CD4-positive, alpha-beta T cell treated with Interleukin-1 beta for 1 hour (primary cell): ENCODE measurements at regions not wholly inside any gene's neighbourhood (a gene's known extent, or its start where the extent isn't known, plus 50 kb on each side); places are given as distances from the start of the nearest gene placed in this dataset.
"Not testable (repeated sequence)": the region's sequence is repeated elsewhere in the genome, so short reads cannot be mapped to it uniquely, and the experiment has no call there.

ENCODE experiments used
- DNase-seq, 2 donors: peaks; one replicate each; pipeline ENCODE4 v3.0.0-alpha.2; 2020 to 2022

GRCh38 chr2:224143526-224143925 lies 104.4 kb upstream of the SERPINE2 start:
- DNase-seq: no peak

DNA sequence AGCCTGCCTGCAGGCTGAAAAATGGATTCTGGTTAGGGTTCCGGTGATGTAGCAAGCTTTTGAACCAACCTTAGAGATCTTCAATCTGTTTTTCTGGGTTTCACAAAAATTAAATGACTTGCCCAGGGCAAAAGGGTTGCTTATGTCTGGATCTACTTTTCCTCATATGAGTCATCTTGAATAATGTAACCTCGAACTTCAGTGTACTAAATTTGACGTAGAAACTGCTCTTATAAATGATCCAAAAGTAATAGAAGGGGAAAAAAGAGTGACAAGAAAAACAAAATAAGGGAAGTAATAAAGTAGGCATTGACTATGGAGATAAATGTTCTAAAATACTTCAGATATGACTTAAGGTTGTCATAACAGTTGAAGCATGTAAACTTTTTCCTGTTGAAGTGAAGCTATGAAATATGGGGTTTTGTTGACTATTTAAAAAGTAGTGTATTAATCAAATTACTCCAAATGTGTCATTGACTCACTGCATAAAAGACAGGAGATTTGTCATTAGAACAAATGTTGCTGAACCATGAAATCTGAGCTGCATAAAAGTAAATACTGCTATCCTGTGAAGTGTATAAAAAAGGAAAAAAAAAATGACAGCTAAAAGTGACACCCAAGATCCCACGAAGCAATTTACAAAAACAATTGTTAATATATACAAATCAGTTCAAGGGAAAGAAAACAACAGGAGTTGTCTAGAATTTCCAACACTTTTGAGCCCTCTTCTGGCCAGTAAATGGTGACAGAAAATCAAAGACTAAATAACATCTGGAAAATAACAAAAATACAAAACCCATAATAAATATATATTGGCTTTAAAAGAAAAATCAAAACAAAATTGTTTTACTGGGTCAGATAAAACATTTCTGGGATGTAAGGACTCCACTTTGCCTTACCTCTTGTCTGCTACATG lies 103.6 kb upstream of the SERPINE2 start:
- DNase-seq: no peak

DNA sequence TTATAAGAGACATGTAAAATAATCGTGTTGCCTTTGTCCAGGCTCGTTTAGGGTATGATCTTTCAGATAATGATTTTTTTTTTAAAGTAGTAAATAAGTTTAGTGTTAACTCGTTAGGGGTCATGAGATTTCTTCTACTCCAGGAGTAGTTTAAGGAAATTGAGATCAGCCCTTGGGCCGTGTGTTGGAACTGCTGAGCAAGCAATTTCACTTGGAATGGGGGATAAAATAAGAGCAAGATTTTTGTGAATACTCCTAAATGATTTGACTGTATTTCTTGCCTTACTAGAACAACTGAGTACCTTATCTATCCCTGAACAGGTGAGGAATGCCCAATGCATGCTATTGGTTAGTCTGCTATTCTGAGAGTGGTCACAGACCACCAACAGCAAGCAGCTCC lies 102.2 kb upstream of the SERPINE2 start:
- no peak for DNase-seq

DNA sequence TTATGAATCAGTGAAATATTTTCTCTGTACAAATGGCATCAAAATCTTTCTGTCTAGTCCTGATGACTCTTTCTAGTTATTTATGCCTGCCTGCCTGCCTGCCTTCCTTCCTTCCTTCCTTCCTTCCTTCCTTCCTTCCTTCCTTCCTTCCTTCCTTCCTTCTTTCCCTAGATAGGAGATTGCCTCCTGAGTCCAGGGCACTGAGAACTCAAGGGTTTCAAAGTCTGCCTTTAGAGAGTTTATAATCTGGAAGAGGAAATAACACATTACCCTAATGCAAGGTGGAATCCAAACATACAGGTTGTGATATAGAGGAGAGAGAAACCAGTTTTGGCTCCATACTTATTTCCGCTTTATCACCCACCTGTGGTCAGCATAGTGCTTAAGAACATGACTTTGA lies 98.1 kb upstream of the SERPINE2 start:
- no peak for DNase-seq

- no peak for DNase-seq
Measured at GRCh38 chr2:224136396-224136795, 97.3 kb upstream of the SERPINE2 start.

DNA sequence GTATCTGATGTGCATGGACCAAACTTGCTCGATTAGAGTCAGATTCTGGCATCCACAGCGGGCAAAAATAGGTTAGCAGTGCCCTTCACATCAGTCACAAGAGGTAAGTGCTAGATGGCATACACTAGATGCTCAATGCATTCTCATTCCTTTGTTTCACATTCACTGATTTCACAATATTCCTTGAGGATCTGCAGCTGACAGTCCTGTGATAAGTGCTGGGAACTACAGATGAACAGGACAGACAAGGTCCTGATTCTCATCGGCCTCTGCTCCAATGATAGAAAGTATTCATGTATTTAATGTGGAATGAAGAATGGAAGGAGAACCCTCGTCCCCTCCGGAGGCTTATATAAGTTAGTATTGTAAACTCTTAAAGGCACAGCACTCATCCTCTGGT lies 96.8 kb upstream of the SERPINE2 start:
- no peak for DNase-seq

- no peak for DNase-seq
Measured at GRCh38 chr2:224134003-224134734, 95.1 kb upstream of the SERPINE2 start.

GRCh38 chr2:224133387-224133786 lies 94.3 kb upstream of the SERPINE2 start:
- DNase-seq: no peak

DNA sequence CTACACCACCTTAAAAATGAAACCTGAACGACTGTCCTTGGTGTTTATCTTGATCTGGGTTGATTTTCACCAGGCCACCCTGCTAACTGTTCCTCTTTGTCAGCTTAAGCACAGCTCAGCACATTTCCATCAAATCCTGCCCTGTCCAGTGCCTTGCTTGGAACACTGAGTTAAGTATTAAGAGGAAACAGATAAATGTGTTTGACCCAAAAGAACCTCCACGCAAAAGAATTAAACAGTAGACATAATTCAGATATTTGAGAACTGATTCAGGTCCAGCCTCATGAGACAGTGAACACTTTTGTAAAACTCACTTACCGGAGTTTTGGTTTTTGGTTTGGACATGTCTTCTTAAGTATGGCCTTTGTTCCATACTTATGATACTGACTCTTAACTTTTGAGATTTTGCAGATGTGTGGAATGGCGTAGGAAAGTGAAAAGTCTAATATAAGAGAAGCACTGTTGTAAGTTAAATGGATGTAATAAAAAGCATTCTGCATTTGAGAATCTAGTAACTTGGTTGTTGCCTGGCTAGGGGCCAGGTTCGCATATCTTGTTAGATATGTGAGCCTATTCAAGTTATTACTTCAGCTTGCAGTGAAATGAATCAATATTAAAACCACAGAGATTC lies 88.9 kb upstream of the SERPINE2 start:
- DNase-seq: no peak

- DNase-seq: no peak
Measured at GRCh38 chr2:224126440-224126839, 87.4 kb upstream of the SERPINE2 start.

GRCh38 chr2:224126003-224126402 lies 86.9 kb upstream of the SERPINE2 start:
- no peak for DNase-seq

- no peak for DNase-seq
Measured at GRCh38 chr2:224122542-224122941, 83.5 kb upstream of the SERPINE2 start.

DNA sequence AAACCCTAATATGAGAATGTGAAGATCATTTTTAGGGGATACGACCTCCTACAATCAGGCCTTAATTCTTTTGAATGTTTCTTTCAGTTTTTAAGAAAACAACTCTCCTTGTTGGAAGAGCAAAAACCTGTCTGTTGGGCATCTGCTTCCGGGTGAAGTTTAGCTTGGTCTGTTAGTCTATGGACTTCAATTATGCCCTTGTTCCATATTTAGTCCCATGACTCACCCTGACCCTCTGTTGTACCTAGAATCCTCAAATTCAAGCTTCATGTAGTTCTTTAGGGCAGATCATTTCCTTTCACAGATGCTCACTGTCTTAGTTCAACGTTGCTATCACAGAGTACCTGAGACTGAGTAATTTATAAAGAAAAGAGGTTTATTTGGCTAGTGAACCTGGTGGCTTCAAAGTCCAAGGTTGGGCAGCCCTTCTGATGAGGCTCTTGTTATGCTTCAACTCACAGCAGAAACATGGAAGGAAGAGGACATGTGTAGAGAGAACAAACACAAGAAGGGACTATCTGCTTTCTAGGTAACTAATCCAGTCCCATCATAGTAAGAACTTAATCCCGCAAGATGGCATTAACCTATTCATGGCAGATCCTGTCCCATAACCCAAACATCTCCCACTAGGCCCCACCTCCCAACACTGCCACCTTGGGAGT lies 82.5 kb upstream of the SERPINE2 start:
- no peak for DNase-seq

- DNase-seq: no peak
Measured at GRCh38 chr2:224120986-224121385, 81.9 kb upstream of the SERPINE2 start.

DNA sequence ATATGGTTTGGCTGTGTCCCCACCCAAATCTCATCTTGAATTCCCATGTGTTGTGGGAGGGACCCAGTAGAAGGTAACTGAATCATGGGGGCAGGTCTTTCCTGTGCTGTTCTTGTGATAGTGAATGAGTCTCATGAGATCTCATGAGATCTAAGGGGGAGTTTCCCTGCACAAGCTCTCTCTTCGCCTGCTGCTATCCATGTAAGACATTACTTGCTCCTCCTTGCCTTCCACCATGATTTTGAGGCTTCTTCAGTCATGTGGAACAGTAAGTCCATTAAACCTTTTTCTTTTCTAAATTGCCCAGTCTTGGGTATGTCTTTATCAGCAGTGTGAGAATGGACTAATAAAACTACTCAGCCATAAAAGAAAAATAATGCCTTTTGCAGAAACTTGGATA lies 80.8 kb upstream of the SERPINE2 start:
- not testable (repeated sequence) for DNase-seq

- DNase-seq: no peak
Measured at GRCh38 chr2:224114428-224114827, 75.3 kb upstream of the SERPINE2 start.

DNA sequence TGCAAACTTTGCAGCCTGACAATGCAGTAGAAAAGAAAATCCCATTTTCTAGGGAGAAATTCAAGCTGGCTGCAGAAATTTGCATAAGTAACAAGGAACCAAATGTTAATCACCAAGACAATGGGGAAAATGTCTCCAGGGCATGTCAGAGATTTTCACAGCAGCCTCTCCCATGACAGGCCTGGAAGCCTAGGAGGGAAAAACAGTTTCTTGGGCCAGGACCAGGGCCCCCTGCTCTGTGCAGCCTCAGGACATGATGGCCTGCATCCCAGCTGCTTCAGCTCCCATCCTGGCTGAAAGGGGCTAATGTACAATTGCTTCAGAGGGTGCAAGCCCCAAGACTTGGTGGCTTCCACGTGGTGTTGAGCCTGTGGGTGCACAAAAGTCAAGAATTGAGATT lies 74.8 kb upstream of the SERPINE2 start:
- DNase-seq: not testable (repeated sequence)

GRCh38 chr2:224111576-224111975 lies 72.5 kb upstream of the SERPINE2 start:
- no peak for DNase-seq

DNA sequence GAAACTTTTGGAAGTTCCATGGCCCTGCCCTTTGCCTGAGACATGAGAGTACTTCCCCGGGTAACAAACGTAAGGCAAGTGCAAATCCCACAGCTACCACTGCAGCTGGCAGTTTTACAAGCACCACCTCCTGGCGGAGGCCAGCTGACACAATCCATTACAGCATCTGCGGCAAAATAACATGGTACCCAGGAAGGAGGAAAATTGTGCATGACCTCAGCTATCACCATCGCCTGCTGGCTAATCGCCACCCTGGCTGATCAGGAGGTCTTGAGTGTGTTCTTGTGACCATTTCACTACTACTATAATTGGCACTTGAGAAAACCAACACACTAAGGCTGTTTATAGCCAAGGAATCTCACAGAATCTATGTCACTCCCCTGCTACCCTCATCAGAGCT lies 71.7 kb upstream of the SERPINE2 start:
- no peak for DNase-seq

GRCh38 chr2:224109751-224110150 lies 70.7 kb upstream of the SERPINE2 start:
- no peak for DNase-seq

DNA sequence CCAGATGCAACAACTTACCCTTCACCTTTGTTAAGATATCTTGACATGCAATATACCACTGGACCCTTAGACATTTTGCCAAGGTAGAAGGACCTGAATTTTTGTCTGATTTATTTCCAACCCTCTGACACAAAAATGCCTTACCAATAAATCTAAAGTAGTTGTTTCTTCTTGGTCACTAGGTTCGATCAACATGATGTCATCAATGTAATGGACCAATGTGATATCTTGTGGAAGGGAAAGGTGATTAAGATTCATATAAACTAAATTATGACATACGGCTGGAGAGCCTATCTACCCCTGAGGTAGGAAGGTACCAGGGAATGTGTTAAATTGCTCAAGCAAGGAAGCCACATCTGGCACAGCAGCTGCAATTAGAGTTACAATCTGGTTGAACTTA lies 67.7 kb upstream of the SERPINE2 start:
- no peak for DNase-seq

- no peak for DNase-seq
Measured at GRCh38 chr2:224104668-224105386, 65.7 kb upstream of the SERPINE2 start.
